ENCODE measurements at regions not wholly inside any gene's neighbourhood (a gene's known extent, or its start where the extent isn't known, plus 50 kb on each side); places are given as distances from the start of the nearest gene placed in this dataset.

- in situ Hi-C loops (cut with MboI; ENCODE audit: low pct_ligation_motif_present in 1 of 4, low pct_unique_long_range_greater_than_20kb in 1 of 4, low sequenced_read_pairs in 3 of 4): no loop called here
- DNase-seq: no peak
- no peaks in the 10 kb centered on the region for H3K4me1 ChIP-seq
- H3K27ac ChIP-seq: no peak overlapping the region
- H3K9me3 ChIP-seq: no peaks in the 10 kb centered on the region
- no peaks in the 10 kb centered on the region for H3K36me3 ChIP-seq
- WGBS, 2 donors (ENCODE audit: low coverage in 1 of 2): 29% methylated on average over 4 of the region's 4 CpGs; no CpG with 5 or more reads in 1 of the 2 donors
- TF ChIP-seq POLR2A (IDR thresholded peaks at IDR 0.05) (no peak), EP300 (IDR thresholded peaks at IDR 0.05; ENCODE audit: low read depth) (no peak), POLR2AphosphoS5 (IDR thresholded peaks at IDR 0.05) (no peak), CTCF (IDR thresholded peaks at IDR 0.05) (no peak)
- H3K4me3 ChIP-seq: no peak overlapping the region
- H3K27me3 ChIP-seq: no peaks in the 10 kb centered on the region
- intact Hi-C loops (cut with DNase I; ENCODE audit: low total_unique reads): no loop called here
Measured at GRCh38 chr19:31613683-31614219, 264.5 kb upstream of the TSHZ3 start.

GRCh38 chr19:31616031-31616430 lies 266.8 kb upstream of the TSHZ3 start:
- TF ChIP-seq CTCF (IDR thresholded peaks at IDR 0.05) (no peak), POLR2AphosphoS5 (IDR thresholded peaks at IDR 0.05) (no peak), POLR2A (IDR thresholded peaks at IDR 0.05) (no peak), EP300 (IDR thresholded peaks at IDR 0.05; ENCODE audit: low read depth) (no peak)
- H3K4me1 ChIP-seq: no peaks in the 10 kb centered on the region
- 79 to 82% methylated on average over 3 of the region's 3 CpGs for WGBS, 2 donors (ENCODE audit: low coverage in 1 of 2)
- H3K27ac ChIP-seq: no peak overlapping the region
- H3K4me3 ChIP-seq: no peak overlapping the region
- intact Hi-C loops (cut with DNase I; ENCODE audit: low total_unique reads) (no loop called here), in situ Hi-C loops (cut with MboI; ENCODE audit: low pct_ligation_motif_present in 1 of 4, low pct_unique_long_range_greater_than_20kb in 1 of 4, low sequenced_read_pairs in 3 of 4) (no loop called here)
- H3K36me3 ChIP-seq: no peaks in the 10 kb centered on the region
- no peaks in the 10 kb centered on the region for H3K27me3 ChIP-seq
- DNase-seq: no peak
- no peaks in the 10 kb centered on the region for H3K9me3 ChIP-seq

- 55 to 80% methylated on average over 2 to 4 of the region's 4 CpGs for WGBS, 2 donors (ENCODE audit: low coverage in 1 of 2)
Measured at GRCh38 chr19:31617010-31617585, 267.9 kb upstream of the TSHZ3 start.

GRCh38 chr19:31625056-31625455 lies 275.8 kb upstream of the TSHZ3 start:
- Histone ChIP-seq H3K9me3 (no peaks in the 10 kb centered on the region), H3K27me3 (no peaks in the 10 kb centered on the region), H3K36me3 (no peaks in the 10 kb centered on the region), H3K4me3 (no peak overlapping the region), H3K27ac (no peak overlapping the region), H3K4me1 (no peaks in the 10 kb centered on the region)
- 75% methylated on average over 4 of the region's 4 CpGs; no CpG with 5 or more reads in 1 of the 2 donors for WGBS, 2 donors (ENCODE audit: low coverage in 1 of 2)
- DNase-seq: no peak
- in situ Hi-C loops (cut with MboI; ENCODE audit: low pct_ligation_motif_present in 1 of 4, low pct_unique_long_range_greater_than_20kb in 1 of 4, low sequenced_read_pairs in 3 of 4): no loop called here
- no peak for TF ChIP-seq POLR2A (IDR thresholded peaks at IDR 0.05)
- no peak for TF ChIP-seq POLR2AphosphoS5 (IDR thresholded peaks at IDR 0.05)
- TF ChIP-seq CTCF (IDR thresholded peaks at IDR 0.05): no peak
- no peak for TF ChIP-seq EP300 (IDR thresholded peaks at IDR 0.05; ENCODE audit: low read depth)
- intact Hi-C loops (cut with DNase I; ENCODE audit: low total_unique reads): no loop called here

More at GRCh38 chr19:31617010-31617585, 267.9 kb upstream of the TSHZ3 start:
- intact Hi-C loops (cut with DNase I; ENCODE audit: low total_unique reads): no loop called here
- TF ChIP-seq POLR2A (IDR thresholded peaks at IDR 0.05): no peak
- TF ChIP-seq EP300 (IDR thresholded peaks at IDR 0.05; ENCODE audit: low read depth): no peak
- no peak overlapping the region for H3K27ac ChIP-seq
- in situ Hi-C loops (cut with MboI; ENCODE audit: low pct_ligation_motif_present in 1 of 4, low pct_unique_long_range_greater_than_20kb in 1 of 4, low sequenced_read_pairs in 3 of 4): no loop called here
- H3K4me3 ChIP-seq: no peak overlapping the region
- H3K4me1 ChIP-seq: no peaks in the 10 kb centered on the region
- H3K9me3 ChIP-seq: no peaks in the 10 kb centered on the region
- DNase-seq: no peak
- H3K27me3 ChIP-seq: no peaks in the 10 kb centered on the region
- H3K36me3 ChIP-seq: no peaks in the 10 kb centered on the region

GRCh38 chr19:31625575-31625974 lies 276.3 kb upstream of the TSHZ3 start:
- intact Hi-C loops (cut with DNase I; ENCODE audit: low total_unique reads): no loop called here
- 38 to 44% methylated on average over 1 of the region's 1 CpG for WGBS, 2 donors (ENCODE audit: low coverage in 1 of 2)
- H3K27ac ChIP-seq: no peak overlapping the region
- DNase-seq: no peak
- H3K27me3 ChIP-seq: no peaks in the 10 kb centered on the region
- TF ChIP-seq CTCF (IDR thresholded peaks at IDR 0.05) (no peak), POLR2AphosphoS5 (IDR thresholded peaks at IDR 0.05) (no peak), EP300 (IDR thresholded peaks at IDR 0.05; ENCODE audit: low read depth) (no peak), POLR2A (IDR thresholded peaks at IDR 0.05) (no peak)
- H3K4me3 ChIP-seq: no peak overlapping the region
- no peaks in the 10 kb centered on the region for H3K9me3 ChIP-seq
- in situ Hi-C loops (cut with MboI; ENCODE audit: low pct_ligation_motif_present in 1 of 4, low pct_unique_long_range_greater_than_20kb in 1 of 4, low sequenced_read_pairs in 3 of 4): no loop called here
- H3K36me3 ChIP-seq: no peaks in the 10 kb centered on the region
- H3K4me1 ChIP-seq: no peaks in the 10 kb centered on the region

Measured in transverse colon (tissue), 4 donors.